ENCODE measurements at regions not wholly inside any gene's neighbourhood (a gene's known extent, or its start where the extent isn't known, plus 50 kb on each side); places are given as distances from the start of the nearest gene placed in this dataset.
"Not testable (repeated sequence)": the region's sequence is repeated elsewhere in the genome, so short reads cannot be mapped to it uniquely, and the experiment has no call there.

DNA sequence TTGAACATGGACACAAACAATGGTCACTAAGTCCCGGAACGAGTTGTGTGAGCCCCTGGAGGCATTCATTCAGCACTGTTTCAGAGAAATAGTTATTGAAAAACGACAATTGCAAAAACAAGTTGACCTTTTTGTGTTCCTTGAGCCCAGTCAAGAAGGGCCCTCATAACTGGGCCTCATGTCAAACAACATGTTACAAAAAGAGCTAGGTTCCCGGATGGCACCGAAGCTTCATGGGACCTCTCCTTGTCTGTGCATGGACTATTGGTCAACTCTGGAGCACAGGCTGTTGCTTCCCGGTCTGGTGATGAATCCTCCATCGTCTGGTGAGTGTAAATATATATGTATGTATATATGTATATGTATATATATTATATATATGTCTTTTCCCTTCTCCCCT is 176.6 kb downstream of the ALG10 start:
- no peak for DNase-seq

DNA sequence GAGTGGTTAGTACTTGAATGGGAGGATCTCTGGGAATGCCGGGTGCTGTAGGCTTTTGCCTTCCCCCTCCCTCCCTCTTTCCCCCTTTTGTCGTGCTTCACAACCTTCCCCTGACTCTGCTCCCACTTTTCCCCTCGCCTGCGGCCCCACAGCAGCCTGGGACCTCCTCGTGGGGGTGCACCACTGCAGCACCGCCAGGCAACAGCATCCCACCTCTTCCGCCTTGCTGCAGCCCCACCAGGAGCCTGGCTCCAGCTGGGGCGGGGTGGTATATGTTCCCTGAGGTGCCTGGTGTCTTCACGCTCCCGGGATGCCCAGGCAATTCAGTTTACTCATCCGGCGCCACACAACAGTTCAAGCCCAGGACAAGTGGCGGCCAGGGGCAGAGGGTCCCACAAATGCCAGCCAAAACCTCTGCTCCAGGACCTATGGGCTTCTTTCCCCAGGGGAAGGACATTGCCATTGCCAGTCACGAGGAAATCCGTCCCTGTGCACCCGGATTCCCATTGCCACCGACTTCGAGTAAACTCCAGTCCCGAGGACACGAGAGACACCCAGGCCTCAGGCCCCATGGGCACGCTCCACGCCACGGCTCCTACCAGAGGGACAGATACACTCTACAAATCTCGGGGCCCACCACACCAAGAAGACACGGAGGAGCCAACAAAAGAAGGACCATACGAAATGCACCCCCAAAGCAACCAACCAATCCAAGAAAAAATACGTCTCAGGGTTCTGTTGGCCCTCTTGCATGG is 181.7 kb downstream of the ALG10 start:
- DNase-seq = no peak

- DNase-seq = no peak
These were observed 182.6 kb downstream of the ALG10 start for GRCh38 chr12:34204830-34205285.

DNA sequence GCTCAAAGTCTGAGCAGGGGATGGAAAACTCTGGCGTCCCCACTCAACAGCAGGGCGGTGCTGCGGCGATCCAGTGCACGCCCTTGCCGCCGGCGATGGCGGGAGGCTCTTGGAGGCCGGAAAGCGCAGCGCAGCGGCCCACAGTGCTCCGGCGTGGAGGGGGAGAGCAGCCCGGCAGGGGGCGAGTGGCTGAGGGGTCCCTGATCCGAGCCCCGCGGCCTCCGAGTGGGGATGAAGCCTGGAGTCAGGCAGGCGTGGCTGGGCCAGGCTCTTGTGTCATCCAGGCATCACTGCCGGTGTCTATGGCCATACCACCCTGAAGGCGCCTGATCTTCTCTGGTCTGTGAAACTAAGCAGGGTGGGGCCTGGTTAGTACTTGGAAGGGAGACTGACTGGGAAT is 183.1 kb downstream of the ALG10 start:
- no peak for DNase-seq

DNA sequence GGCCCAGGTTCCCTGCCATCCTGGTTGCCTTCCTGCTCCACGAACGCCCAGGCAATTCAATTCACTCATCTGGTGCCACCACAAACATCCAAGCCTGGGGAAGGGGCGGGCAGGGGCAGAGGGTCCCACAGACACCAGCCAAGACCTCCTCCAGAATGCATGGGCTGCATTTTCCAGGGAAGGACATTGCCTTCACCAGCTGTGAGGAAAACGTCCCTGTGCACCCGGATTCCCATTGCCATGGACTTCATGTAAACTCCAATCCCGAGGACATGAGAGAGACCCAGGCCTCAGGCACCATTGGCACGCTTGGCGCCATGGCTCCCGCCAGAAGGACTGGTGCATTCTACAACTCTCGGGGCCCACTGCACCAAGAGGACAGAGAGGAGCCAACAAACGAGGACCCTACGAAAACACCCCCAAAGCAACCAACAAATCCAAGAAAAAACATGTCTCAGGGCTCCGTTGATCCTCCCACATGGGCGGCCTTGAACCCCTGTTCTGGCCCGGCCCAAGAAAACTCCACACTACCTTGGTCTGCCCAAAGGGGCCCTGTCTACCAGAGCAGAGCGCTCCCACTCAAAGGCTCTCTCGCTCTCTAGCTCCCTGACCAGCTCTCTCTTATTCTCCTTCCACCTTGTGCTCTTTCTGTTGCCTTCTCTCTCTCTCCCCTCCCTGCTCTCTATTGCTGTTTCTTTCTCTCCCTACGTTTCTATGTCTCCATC is 183.9 kb downstream of the ALG10 start:
- DNase-seq = no peak

DNA sequence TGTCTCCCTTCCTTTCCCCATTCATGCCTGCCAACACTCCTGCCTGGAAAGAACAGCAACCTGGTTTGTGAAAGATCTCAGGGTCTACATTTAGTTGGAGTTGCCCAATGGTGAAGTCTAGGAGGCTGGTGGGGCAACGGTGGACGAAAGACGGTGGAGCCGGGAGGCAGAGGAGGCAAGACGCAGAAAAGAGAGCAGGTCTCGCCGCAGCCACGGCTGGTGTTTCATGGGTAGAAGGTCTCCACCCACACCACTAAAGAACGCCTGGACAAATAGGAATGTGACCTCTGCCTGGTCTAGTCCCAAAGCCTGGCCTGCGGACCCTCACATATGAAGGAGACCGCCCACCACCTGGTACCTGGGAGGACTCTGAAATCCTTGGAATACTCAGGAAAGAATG is 185.6 kb downstream of the ALG10 start:
- DNase-seq = no peak

DNA sequence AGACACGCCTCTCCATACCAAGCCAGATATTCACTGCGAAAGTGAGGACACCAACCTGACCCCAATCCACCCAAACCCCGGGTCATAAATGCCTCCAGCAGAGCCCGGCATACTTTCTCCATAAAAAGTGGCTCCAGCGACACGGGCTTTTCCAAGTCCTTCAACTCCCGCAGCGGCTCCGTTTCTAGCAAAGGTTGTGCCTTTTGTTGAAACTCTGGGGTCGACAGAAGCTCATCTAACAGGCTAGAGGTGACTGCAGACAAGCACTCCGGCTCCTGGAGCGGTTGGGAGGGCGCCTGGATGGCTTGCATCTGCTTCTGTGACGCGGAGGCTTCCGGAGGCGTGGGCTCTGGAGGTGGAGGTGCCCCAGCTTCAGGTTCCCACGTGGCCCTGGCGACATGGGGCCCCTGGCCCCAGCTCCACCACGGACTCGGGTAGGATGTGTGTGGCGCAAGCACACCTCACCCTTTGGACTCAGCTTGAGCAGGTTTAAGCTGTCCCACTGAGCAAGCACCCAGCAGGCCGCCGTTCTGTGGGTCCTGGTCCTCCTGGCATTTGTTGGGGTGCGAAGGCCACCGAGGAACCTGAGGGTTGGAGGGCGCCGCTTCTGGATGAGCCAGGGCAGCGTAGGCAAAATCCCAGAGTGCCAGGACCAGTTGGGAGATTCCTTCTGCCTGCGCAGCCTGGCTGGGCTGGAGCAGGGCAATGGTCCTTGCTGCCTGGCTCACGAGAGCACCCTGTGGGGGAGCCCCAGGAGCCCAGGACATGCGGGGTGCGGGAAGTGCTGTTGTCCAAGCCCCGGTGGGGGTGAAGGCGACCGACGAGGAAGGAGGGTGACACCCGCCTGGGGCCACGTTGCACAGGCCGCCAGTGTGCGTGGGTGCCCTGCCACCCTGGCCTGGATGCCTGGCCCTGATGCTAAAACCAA is 186.3 kb downstream of the ALG10 start:
- no peak for DNase-seq

DNA sequence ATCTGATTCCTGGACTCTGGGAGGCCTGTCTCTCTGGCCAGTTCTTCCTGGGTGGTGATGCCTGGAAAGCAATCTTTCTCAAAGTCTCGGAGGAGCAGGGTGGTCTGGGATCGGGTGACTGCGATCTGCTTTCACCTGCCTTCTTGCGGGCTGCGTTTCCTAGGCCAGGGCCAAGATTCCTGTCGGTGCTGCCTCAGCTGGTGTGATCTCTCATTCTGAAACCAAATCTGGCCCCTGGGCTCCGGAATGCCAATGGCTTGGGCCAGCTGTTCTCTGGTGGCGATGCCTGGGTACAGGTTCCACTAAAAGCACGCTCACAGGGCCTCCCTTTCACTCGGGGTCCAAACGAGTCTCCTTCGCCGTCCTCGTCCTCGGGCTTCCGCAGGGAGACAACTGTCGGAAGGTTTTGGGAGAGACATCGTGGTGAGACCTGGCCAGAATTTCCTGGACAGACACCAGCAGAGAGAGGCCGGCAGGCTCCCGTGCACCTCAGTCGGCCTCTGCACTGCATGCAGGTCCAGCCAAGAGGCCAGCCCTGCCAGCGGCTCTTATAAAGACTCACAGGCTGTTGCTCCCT is 187.1 kb downstream of the ALG10 start:
- DNase-seq = no peak

DNA sequence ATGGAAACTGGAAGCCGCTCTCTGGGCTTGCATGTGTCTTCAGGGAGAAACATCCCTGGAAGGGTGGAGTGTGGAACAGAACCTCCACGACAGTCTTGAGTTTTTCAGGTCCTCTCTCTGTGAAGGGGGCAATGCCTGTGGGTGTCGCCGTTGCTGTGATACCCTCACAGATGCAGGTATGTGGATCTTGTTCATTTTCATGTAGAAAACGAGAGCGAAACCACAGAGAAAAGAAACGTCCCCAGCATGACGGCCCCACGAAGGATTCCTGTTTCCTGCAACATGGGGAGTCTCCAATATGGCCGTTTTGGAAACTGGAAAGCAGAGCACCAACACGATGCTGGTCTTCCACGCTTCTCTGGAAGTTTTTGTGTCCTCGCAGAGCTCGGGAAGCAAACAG is 187.9 kb downstream of the ALG10 start:
- no peak for DNase-seq

DNA sequence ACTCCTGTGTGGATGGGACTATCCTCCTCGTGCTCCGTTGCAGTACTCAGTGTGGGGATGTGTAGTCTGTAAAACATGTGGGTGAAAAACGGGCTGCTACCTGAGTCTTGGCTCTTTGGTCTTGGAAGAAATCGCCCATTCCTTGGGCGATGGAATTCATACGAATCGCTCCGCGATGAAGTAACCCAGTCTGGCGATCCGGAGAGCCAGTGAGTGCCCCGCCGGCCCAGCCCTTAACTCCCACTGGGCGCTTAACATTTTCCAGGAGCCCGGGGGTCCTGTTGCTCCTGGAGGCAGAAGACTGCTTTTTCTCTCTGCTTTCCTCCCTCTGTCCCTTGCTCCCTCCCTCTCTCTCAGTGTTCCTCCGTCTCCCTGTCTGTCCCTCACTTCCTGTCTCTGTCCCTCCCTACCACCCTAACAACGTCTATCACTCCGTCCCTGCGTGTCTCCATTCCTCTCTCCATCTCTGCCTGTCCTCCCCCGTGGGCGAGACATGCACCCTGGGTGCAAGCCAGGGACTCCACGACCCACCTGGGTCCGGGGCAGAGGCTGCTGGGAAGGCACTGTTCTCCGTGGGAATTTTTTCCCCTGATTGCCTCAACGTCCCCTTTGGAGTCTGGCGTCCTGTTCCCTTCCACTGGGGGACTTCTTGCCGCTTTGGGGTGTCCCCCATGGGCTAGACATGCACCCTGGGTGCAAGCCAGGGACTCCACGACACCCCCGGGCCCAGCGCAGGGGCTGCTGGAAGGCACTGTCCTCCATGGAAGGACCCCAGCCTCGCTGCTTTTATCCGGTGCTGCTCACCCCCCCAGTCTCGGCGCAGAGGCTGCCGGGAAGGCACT is 188.6 kb downstream of the ALG10 start:
- no peak for DNase-seq

- no peak for DNase-seq
These were observed 190.4 kb downstream of the ALG10 start for GRCh38 chr12:34212651-34213050.

GRCh38 chr12:34214011-34214410 is 191.7 kb downstream of the ALG10 start:
- no peak for DNase-seq

DNA sequence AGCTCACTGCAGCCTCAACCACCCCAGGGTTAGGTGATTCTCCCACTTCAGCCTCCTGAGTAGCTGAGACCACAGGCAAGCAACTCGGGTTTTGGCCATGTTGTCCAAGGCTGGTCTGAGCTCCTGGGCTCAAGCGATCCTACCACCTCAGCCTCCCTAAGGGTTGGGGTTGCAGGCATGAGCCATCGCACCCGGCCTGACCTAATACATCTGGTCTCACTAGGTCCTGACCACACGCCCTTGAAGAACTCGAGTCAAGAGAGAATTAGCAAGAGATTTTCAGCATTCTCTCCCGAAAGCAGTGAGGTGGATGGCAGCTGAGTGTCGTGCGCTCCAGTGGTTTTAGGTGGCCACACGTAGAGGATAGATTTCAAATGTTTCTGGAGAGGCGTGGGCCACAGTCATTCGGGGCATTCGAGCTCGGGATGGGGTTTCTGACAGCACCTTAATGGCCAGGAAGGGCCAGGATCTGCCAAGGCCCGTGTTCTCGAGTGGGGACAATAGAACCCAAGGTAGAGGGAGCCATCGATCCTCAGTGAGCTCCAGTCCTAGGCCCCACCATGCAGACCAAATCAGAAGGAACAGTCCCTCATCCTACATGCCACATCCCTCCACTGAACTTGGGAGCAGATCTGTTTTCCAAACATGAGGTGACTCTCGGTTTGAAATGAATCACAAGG is 193.1 kb downstream of the ALG10 start:
- DNase-seq = no peak

DNA sequence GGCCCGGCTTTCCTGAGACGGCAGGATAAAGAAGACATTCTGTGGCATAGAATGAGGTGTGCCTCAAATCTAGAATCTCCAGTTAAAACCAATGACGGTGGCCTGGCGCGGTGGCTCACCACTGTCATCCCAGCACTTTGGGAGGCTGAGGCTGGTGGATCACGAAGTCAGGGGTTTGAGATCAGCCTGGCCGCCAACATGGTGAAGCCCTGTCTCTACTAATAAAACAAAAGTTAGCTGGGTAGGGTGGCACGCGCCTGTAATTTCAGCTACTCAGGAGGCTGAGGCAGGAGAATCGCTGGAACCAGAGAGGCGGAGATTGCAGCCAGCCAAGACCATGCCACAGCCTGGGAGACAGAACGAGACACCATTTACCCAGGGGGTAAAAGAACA is 193.6 kb downstream of the ALG10 start:
- DNase-seq = no peak

DNA sequence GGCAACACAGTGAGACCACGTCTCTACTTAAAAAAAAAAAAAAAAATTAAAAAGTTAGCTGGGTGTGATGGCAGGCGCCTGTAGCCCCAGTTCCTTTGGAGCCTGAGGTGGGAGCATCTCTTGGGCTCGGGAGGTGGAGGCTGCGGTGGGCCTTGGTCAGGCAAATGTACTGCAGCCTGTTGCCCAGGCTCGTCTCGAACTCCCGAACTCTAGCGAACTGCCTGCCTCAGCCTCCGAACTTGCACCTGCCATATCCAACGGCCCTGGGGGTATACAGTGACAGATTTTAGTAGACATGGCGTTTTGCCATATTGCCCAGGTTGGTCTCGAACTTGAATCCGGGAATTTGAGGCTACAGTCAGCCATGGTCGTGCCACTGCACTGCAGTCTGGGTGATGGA is 195.4 kb downstream of the ALG10 start:
- DNase-seq = no peak

GRCh38 chr12:34218193-34219045 is 196.1 kb downstream of the ALG10 start:
- DNase-seq = peak; percentile 21 to 64

DNA sequence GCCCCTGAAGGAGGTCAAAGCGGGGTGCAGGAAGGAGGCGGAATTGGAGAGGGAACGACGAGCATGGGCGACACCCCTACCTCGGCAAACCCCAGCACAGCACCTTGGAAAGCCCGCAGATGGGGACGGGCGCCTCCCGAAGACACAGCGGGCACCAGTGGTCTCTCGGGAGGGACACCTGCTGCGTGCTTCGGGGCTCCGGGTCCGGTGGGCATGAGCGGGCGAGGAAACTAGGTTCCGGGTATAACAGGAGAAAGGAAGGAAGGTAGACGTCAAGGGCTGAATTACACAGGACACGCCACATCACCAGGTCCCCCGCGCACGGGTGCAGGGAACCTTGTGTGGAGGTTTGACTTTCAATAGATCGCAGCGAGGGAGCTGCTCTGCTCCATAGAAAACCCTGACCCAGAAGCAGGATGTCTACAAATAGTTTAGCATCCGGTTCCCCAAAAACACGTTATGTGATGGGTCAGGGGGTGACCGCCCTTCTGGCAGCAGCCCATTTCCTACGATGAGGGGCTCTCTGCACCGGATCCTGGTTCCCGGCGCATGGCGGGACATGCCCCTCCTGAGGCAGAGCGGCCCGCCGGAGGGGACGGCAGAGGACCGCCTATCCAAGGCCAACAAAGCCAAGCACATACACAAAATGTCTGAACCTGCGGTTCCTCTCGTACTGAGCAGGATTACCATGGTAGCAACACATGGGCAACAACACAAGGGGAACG is 196.9 kb downstream of the ALG10 start:
- DNase-seq = no peak

DNA sequence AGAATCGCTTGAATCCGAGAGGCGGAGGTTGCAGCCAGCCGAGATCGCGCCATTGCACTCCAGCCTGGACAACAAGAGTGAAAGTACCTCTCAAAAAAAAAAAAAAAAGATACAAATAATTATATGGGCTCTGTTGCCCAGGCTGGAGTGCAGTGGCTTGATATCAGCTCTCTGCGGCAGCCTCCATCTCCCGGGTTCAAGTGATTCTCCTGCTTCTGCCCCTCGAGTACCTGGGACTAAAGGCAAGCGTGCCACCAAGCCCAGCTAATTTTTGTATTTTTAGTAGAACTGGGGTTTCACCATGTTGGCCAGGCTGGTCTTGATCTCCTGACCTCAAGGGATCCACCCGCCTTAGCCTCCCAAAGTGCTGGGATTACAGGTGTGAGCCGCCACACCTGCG is 197.8 kb downstream of the ALG10 start:
- not testable (repeated sequence) for DNase-seq

- no peak for DNase-seq
These were observed 201.3 kb downstream of the ALG10 start for GRCh38 chr12:34223640-34224039.

DNA sequence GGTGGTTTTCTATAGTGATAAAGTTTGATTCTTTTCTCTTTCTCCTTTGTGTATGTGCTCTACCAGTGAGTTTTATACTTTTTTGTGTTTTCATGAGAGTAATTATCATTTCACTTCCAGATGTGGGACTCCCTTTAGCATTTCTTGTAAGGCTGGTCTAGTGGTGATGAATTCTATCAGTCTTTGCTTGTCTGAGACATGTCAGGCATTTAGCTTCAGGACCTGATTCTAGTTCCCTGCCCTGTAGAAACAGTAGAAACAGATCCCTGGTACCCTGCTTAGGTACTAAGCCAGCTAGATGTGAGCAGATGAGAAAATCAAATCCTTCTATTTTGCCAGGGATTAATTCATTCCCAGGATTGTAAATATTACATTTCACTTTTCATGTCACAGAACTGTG is 203.7 kb downstream of the ALG10 start:
- not testable (repeated sequence) for DNase-seq

Measured in NCI-H446 (cell line).